GM12874 (cell line): ENCODE measurements at regions not wholly inside any gene's neighbourhood (a gene's known extent, or its start where the extent isn't known, plus 50 kb on each side); places are given as distances from the start of the nearest gene placed in this dataset.

ENCODE experiments used
- CTCF ChIP-seq: IDR thresholded peaks from 2 replicates; pipeline ENCODE4 v1.5.1; 2011; ENCODE audit warnings: low read depth, mild to moderate bottlenecking, control low read depth, low read length, moderate library complexity; ENCODE audit not compliant: insufficient read depth

- TF ChIP-seq CTCF, result no peak
These were observed 160.9 kb downstream of the FGF9 start for GRCh38 chr13:21831654-21832324.

GRCh38 chr13:21833921-21834320 is 163.0 kb downstream of the FGF9 start:
- no peak for TF ChIP-seq CTCF

DNA sequence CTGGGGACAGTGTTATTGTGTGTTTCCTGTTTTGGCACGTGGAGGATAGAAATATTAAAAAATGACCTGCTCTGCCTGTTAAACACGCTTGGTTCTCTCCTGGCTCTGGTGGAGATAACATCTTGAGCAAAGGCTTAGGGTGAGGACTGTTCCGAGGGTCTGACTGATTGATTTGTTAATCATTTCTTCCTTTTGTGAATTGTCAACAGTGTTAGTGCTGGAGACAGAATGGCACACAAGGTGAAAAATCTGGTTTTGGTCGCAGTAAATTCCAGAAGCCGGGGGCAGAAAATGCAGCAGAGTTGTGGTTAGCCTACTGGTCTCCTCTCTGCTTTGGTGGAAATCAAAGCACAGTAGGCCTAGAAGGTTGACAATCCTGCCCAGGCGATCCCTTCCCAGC is 163.6 kb downstream of the FGF9 start:
- no peak for TF ChIP-seq CTCF

GRCh38 chr13:21837288-21837687 is 166.4 kb downstream of the FGF9 start:
- no peak for TF ChIP-seq CTCF

DNA sequence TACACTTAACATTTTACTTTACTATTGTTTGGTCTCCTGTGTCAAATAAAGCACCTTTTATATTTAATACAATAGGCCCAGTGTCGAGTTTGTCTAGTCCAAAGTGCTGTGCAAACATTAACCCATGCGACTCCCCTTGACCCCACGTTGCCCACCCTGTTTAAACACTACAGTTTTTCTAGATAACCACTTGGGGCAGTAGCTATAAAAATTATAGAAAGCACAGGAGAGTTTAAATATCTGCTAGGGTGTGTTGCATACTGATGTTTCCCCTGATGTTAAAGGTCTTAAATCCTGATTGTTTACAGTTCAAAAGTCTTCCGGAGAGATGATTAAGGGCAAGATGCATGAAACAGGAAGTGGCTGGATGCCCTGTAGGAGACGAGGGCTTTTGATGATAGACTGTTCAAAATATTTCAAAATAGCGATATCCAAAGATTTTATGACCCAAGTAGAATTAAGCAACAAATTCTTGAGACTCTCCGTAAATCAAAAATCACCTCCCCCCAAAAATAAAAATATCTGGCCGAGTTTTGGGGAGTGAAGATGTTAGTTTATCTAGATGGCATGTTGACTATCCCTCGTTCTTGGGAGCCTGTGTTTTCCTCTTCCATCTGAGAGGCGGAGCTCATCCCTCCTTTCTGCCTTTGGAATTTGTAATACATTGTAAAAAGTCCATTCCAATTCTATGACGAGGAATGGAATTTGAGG is 167.1 kb downstream of the FGF9 start:
- no peak for TF ChIP-seq CTCF

DNA sequence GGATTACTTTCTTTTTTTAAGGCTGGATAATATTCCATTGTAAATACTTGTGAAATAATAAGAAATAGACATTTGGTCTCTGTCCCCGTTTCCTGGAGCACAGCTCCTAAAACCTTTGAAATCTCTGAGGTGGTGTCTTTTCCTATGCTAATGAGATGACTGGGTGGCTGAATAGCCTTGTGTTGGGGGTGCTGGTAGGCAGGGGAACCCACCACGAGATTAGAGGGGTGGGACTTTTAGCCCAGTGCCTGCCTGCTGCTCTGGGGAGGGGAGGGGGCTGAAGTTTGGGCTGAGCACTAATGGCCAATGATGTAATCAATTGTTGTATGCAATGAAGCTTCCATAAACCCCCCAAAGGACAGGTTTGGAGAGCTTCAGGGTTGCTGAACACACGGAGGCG is 175.7 kb downstream of the FGF9 start:
- no peak for TF ChIP-seq CTCF

GRCh38 chr13:21849323-21849722 is 178.4 kb downstream of the FGF9 start:
- peak; percentile 33; the same call in 1 of the 2 replicates for TF ChIP-seq CTCF
